ENCODE measurements at regions not wholly inside any gene's neighbourhood (a gene's known extent, or its start where the extent isn't known, plus 50 kb on each side); places are given as distances from the start of the nearest gene placed in this dataset.

DNA sequence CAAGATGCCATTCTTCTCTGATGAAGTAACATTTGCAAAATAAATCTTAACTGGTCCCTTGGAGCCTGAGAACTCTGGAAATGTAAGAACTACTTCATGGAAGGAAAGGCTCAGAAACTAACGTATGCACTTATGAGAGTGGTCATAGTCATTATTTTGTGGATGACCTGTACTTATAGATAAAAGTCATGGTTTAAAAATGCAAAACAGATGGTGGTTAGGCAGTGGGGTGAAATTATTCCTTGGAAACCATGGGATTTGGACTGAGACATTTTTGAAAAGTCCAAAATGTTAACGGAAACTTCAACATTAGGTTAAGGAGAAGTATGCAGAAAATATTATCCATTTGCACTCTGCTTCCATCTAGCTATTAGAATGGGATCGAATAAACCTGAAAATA, 223.0 kb downstream of the ICOS start:
- TF ChIP-seq, protein P1, sequence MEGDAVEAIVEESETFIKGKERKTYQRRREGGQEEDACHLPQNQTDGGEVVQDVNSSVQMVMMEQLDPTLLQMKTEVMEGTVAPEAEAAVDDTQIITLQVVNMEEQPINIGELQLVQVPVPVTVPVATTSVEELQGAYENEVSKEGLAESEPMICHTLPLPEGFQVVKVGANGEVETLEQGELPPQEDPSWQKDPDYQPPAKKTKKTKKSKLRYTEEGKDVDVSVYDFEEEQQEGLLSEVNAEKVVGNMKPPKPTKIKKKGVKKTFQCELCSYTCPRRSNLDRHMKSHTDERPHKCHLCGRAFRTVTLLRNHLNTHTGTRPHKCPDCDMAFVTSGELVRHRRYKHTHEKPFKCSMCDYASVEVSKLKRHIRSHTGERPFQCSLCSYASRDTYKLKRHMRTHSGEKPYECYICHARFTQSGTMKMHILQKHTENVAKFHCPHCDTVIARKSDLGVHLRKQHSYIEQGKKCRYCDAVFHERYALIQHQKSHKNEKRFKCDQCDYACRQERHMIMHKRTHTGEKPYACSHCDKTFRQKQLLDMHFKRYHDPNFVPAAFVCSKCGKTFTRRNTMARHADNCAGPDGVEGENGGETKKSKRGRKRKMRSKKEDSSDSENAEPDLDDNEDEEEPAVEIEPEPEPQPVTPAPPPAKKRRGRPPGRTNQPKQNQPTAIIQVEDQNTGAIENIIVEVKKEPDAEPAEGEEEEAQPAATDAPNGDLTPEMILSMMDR (IDR thresholded peaks at IDR 0.05), result no peak
- no peak for TF ChIP-seq POLR2A (IDR thresholded peaks at IDR 0.05)

All from lower leg skin (tissue), 3 donors.